ENCODE measurements at regions not wholly inside any gene's neighbourhood (a gene's known extent, or its start where the extent isn't known, plus 50 kb on each side); places are given as distances from the start of the nearest gene placed in this dataset.

GRCh38 chr15:70522323-70522966 is 240.9 kb downstream of the UACA start:
- TF ChIP-seq CTCF (IDR thresholded peaks at IDR 0.05) = no peak
- Mint-ChIP-seq H3K27ac (no peak overlapping the region), H3K27me3 (ENCODE audit: insufficient read depth) (peaks cover 37% of the 10 kb centered on the region), H3K9me3 (no peaks in the 10 kb centered on the region), H3K36me3 (ENCODE audit: low read depth) (no peaks in the 10 kb centered on the region), H3K4me3 (no peak overlapping the region), H3K4me1 (ENCODE audit: low read depth) (peaks cover 28% of the 10 kb centered on the region)
- DNase-seq = no peak

GRCh38 chr15:70521576-70522322 is 241.6 kb downstream of the UACA start:
- Mint-ChIP-seq H3K9me3 (no peaks in the 10 kb centered on the region), H3K4me3 (no peak overlapping the region), H3K27ac (no peak overlapping the region), H3K36me3 (ENCODE audit: low read depth) (no peaks in the 10 kb centered on the region), H3K4me1 (ENCODE audit: low read depth) (peaks cover 21% of the 10 kb centered on the region), H3K27me3 (ENCODE audit: insufficient read depth) (peaks cover 37% of the 10 kb centered on the region)
- no peak for TF ChIP-seq CTCF (IDR thresholded peaks at IDR 0.05)
- no peak for DNase-seq

- Mint-ChIP-seq H3K36me3 (ENCODE audit: low read depth) (no peaks in the 10 kb centered on the region), H3K4me3 (no peak overlapping the region), H3K27me3 (ENCODE audit: insufficient read depth) (peaks cover 45% of the 10 kb centered on the region), H3K9me3 (no peaks in the 10 kb centered on the region), H3K4me1 (ENCODE audit: low read depth) (no peaks in the 10 kb centered on the region), H3K27ac (no peak overlapping the region)
- no peak for TF ChIP-seq CTCF (IDR thresholded peaks at IDR 0.05)
- no peak for DNase-seq
Measured at GRCh38 chr15:70519616-70520015, 243.7 kb downstream of the UACA start.

- no peak for DNase-seq
- Mint-ChIP-seq H3K36me3 (ENCODE audit: low read depth) (no peaks in the 10 kb centered on the region), H3K4me1 (ENCODE audit: low read depth) (no peaks in the 10 kb centered on the region), H3K9me3 (no peaks in the 10 kb centered on the region), H3K27ac (no peak overlapping the region), H3K27me3 (ENCODE audit: insufficient read depth) (peaks cover 46% of the 10 kb centered on the region), H3K4me3 (no peak overlapping the region)
- TF ChIP-seq CTCF (IDR thresholded peaks at IDR 0.05) = no peak
Measured at GRCh38 chr15:70519004-70519365, 244.4 kb downstream of the UACA start.

- Mint-ChIP-seq H3K27ac (no peak overlapping the region), H3K4me1 (ENCODE audit: low read depth) (no peaks in the 10 kb centered on the region), H3K27me3 (ENCODE audit: insufficient read depth) (peaks cover 43% of the 10 kb centered on the region), H3K4me3 (no peak overlapping the region), H3K9me3 (no peaks in the 10 kb centered on the region), H3K36me3 (ENCODE audit: low read depth) (no peaks in the 10 kb centered on the region)
- TF ChIP-seq CTCF (IDR thresholded peaks at IDR 0.05) = no peak
- DNase-seq = no peak
Measured at GRCh38 chr15:70518201-70519003, 245.0 kb downstream of the UACA start.
